SK-N-SH treated with all-trans-retinoic acid at 6 μM for 48 hours (cell line): ENCODE measurements at regions not wholly inside any gene's neighbourhood (a gene's known extent, or its start where the extent isn't known, plus 50 kb on each side); places are given as distances from the start of the nearest gene placed in this dataset.
A peak's percentile ranks its signal among the peaks of the same experiment; 100 is the strongest.

Experiments used
- ATAC-seq: fragments of 200-7000 bp; cut with Tn5 transposase; 3 replicates; pipeline ENCODE4 v1.9.1; 2020; ENCODE audit warnings: mild to moderate bottlenecking, moderate library complexity
- ARNTL ChIP-seq: fragments of 450-650 bp; formaldehyde crosslinking; IDR thresholded peaks from 2 replicates; pipeline ENCODE4 v1.5.0; 2020; ENCODE audit warnings: low read depth, mild to moderate bottlenecking, moderate library complexity, borderline replicate concordance
- BACH2 ChIP-seq: fragments of 250-450 bp; sonication (Bioruptor Pico); IDR thresholded peaks from 2 replicates; pipeline ENCODE4 v1.9.0; 2021; ENCODE audit warnings: mild to moderate bottlenecking, borderline replicate concordance
- CREB5 ChIP-seq: fragments of 250-450 bp; sonication (Bioruptor Pico); IDR thresholded peaks from 2 replicates; pipeline ENCODE4 v1.5.1; 2020; ENCODE audit warnings: low read depth, mild to moderate bottlenecking, moderate library complexity
- CSDC2 ChIP-seq: fragments of 250-450 bp; sonication (Bioruptor Pico); IDR thresholded peaks from 2 replicates; pipeline ENCODE4 v1.5.0; 2020; ENCODE audit warnings: mild to moderate bottlenecking, moderate library complexity
- CSRNP3 ChIP-seq: fragments of 250-450 bp; sonication (Bioruptor Pico); IDR thresholded peaks from 2 replicates; pipeline ENCODE4 v1.5.1; 2021; ENCODE audit warnings: mild to moderate bottlenecking, moderate library complexity
- ESRRG ChIP-seq: fragments of 250-450 bp; sonication (Bioruptor Pico); IDR thresholded peaks from 2 replicates; pipeline ENCODE4 v1.6.1; 2021; ENCODE audit warnings: mild to moderate bottlenecking
- GLIS3 ChIP-seq: fragments of 250-450 bp; sonication (Bioruptor Pico); IDR thresholded peaks from 2 replicates; pipeline ENCODE4 v1.5.0; 2020; ENCODE audit warnings: mild to moderate bottlenecking, moderate library complexity
- ISL1 ChIP-seq: fragments of 250-450 bp; sonication (Bioruptor Pico); IDR thresholded peaks from 2 replicates; pipeline ENCODE4 v2.1.2; 2022; ENCODE audit warnings: mild to moderate bottlenecking, moderate library complexity
- OSR1 ChIP-seq: fragments of 250-450 bp; sonication (Bioruptor Pico); IDR thresholded peaks from 2 replicates; pipeline ENCODE4 v1.8.0; 2022; ENCODE audit warnings: moderate library complexity, mild to moderate bottlenecking, inconsistent platforms
- POU6F1 ChIP-seq: fragments of 250-450 bp; sonication (Bioruptor Pico); IDR thresholded peaks from 2 replicates; pipeline ENCODE4 v1.8.0; 2021; ENCODE audit warnings: low read depth, mild to moderate bottlenecking, moderate library complexity, borderline replicate concordance
- PPARA ChIP-seq: fragments of 250-450 bp; sonication (Bioruptor Pico); IDR thresholded peaks from 2 replicates; pipeline ENCODE4 v1.5.0; 2020; ENCODE audit warnings: mild to moderate bottlenecking, borderline replicate concordance
- RARB ChIP-seq: fragments of 250-450 bp; sonication (Bioruptor Pico); IDR thresholded peaks from 2 replicates; pipeline ENCODE4 v1.8.0; 2021; ENCODE audit warnings: mild to moderate bottlenecking, moderate library complexity
- SNAI2 ChIP-seq: fragments of 250-450 bp; sonication (Bioruptor Pico); IDR thresholded peaks from 2 replicates; pipeline ENCODE4 v1.5.0; 2020; ENCODE audit warnings: mild to moderate bottlenecking, moderate library complexity
- TCF4 ChIP-seq: fragments of 250-450 bp; sonication (Bioruptor Pico); IDR thresholded peaks from 2 replicates; pipeline ENCODE4 v1.8.0; 2021; ENCODE audit warnings: mild to moderate bottlenecking, moderate library complexity, borderline replicate concordance
- TOX ChIP-seq: fragments of 250-450 bp; sonication (Bioruptor Pico); IDR thresholded peaks from 2 replicates; pipeline ENCODE4 v1.8.0; 2021; ENCODE audit warnings: mild to moderate bottlenecking, moderate library complexity, borderline replicate concordance
- TSHZ2 ChIP-seq: fragments of 250-450 bp; sonication (Bioruptor Pico); IDR thresholded peaks from 2 replicates; pipeline ENCODE4 v1.5.0; 2020; ENCODE audit warnings: mild to moderate bottlenecking, moderate library complexity
- ZC3H10 ChIP-seq: fragments of 250-450 bp; sonication (Bioruptor Pico); IDR thresholded peaks from 2 replicates; pipeline ENCODE4 v1.5.1; 2021; ENCODE audit warnings: mild to moderate bottlenecking, moderate library complexity
- ZFP3 ChIP-seq: fragments of 250-450 bp; sonication (Bioruptor Pico); IDR thresholded peaks from 2 replicates; pipeline ENCODE4 v1.5.0; 2020; ENCODE audit warnings: mild to moderate bottlenecking, moderate library complexity
- ZFP30 ChIP-seq: fragments of 450-650 bp; formaldehyde crosslinking; IDR thresholded peaks from 2 replicates; pipeline ENCODE4 v1.5.0; 2022; ENCODE audit warnings: mild to moderate bottlenecking, moderate library complexity
- ZNF565 ChIP-seq: fragments of 450-650 bp; formaldehyde crosslinking; conservative IDR thresholded peaks from 2 replicates; pipeline ENCODE4 v1.5.0; 2020; ENCODE audit warnings: low read depth, mild to moderate bottlenecking, moderate library complexity
- ZNF70 ChIP-seq: fragments of 450-650 bp; formaldehyde crosslinking; IDR thresholded peaks from 2 replicates; pipeline ENCODE4 v1.5.0; 2020; ENCODE audit warnings: mild to moderate bottlenecking, moderate library complexity
- ZNF8 ChIP-seq: fragments of 450-650 bp; formaldehyde crosslinking; IDR thresholded peaks from 2 replicates; pipeline ENCODE4 v1.5.0; 2020; ENCODE audit warnings: mild to moderate bottlenecking, moderate library complexity

GRCh38 chr3:180543877-180544276 lies 58.1 kb upstream of the TTC14 start:
- no peak for ATAC-seq
- TF ChIP-seq CREB5 (CRISPR knock-in tag) (no peak), ISL1 (CRISPR knock-in tag) (no peak), ZFP30 (CRISPR knock-in tag) (no peak), CSDC2 (CRISPR knock-in tag) (no peak), OSR1 (no peak), ZNF565 (CRISPR knock-in tag) (no peak), ESRRG (CRISPR knock-in tag) (no peak), POU6F1 (no peak), SNAI2 (no peak), ARNTL (CRISPR knock-in tag) (no peak), GLIS3 (no peak), TSHZ2 (CRISPR knock-in tag) (no peak), PPARA (CRISPR knock-in tag) (no peak), BACH2 (CRISPR knock-in tag) (no peak), ZFP3 (CRISPR knock-in tag) (no peak), ZC3H10 (no peak), RARB (CRISPR knock-in tag) (no peak), CSRNP3 (no peak), ZNF8 (CRISPR knock-in tag) (no peak), TOX (no peak)

GRCh38 chr3:180546863-180547262 lies 55.1 kb upstream of the TTC14 start:
- ATAC-seq = no peak
- no peak for TF ChIP-seq ZFP3 (CRISPR knock-in tag)

GRCh38 chr3:180548050-180548449 lies 53.9 kb upstream of the TTC14 start:
- peak; percentile 63 for ATAC-seq

More at GRCh38 chr3:180548050-180548449, 53.9 kb upstream of the TTC14 start:
- no peak for TF ChIP-seq ESRRG (CRISPR knock-in tag)
- TF ChIP-seq ZNF565 (CRISPR knock-in tag) = no peak
- no peak for TF ChIP-seq POU6F1
- no peak for TF ChIP-seq CREB5 (CRISPR knock-in tag)
- TF ChIP-seq ZNF70 (CRISPR knock-in tag) = no peak
- TF ChIP-seq ARNTL (CRISPR knock-in tag) = no peak
- TF ChIP-seq GLIS3 = no peak
- TF ChIP-seq PPARA (CRISPR knock-in tag) = no peak
- TF ChIP-seq OSR1 = no peak
- TF ChIP-seq TSHZ2 (CRISPR knock-in tag) = no peak
- TF ChIP-seq SNAI2 = no peak
- no peak for TF ChIP-seq TCF4
- no peak for TF ChIP-seq CSRNP3
